Fibroblast of skin of scalp (primary cell): ENCODE measurements at regions not wholly inside any gene's neighbourhood (a gene's known extent, or its start where the extent isn't known, plus 50 kb on each side); places are given as distances from the start of the nearest gene placed in this dataset.

ENCODE experiments used
- DNase-seq: peaks from one replicate; pipeline ENCODE4 v3.0.0-alpha.2; 2013

- no peak for DNase-seq
These were observed 156.6 kb downstream of the ANKRD50 start for GRCh38 chr4:124555959-124556358.

DNA sequence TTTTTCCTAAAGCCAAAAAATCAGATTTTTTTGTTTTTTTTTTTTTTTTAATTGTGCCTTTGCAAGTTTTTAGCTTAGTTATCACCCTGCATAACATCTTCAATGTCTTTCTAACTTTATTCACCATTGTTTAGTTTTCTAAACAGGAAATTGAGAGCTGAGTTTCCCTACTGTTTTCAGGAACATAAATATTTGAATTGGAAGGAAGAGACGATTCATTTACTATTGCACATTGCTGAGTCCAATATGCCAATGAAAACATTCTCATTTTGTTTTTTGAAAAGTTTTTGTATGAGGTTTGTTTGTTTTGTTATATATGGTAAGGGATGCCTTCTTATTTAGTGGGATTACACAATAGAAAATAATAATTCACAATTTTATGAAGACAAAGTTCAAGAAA is 148.4 kb downstream of the ANKRD50 start:
- no peak for DNase-seq

DNA sequence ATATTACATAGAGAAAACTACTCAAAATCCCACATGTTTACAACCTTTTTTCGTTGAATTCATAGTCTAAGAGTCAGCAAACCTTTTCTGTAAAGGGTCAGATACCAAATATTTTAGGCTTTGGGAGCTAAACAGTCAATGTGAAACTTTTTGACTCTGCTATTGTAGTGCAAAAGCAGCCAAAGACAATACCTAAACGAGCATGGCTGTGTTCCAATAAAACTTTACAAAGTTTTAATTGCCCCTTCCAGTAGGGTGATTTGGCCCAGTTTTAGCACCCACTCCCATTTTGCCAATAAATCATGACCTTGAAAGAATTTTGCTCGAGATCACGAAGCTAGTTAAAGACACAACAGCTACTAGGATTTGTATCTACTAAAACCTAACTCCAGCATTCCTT is 147.2 kb downstream of the ANKRD50 start:
- DNase-seq: no peak

DNA sequence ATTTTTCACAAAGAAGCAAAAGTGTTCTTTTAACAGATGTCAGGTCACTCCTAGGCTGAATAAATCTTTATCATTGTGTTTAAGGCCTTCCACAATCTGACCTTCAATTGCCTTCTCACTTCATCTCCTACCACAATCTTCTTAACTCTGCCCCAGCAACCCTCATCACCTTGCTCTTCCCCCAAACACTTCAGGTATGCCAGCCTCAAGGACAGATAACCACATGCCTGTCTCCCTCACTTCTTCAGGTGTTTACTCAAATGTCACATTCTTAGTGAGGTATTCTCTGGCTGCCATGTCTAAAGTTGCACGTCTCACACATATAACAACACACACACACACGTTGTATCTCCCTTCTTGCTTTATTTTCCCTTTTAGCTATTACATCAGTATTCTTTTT is 146.5 kb downstream of the ANKRD50 start:
- DNase-seq: no peak

DNA sequence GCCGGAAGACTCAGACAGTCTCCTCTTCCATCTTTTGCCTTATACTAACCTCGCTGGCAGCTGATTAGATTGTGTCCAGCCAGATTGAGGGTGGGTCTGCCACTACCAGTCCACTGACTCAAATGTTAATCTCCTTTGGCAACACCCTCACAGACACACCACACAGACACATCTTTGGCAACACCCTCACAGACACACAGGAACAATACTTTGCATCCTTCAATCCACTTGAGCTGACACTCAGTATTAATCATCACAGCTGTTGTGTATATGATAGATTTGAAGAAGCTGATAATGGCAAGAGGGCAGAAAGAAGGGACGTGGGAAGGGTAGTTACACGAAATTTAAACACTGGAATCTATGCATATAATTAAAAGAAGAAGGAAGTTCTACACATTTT is 139.5 kb downstream of the ANKRD50 start:
- DNase-seq: no peak

- no peak for DNase-seq
These were observed 132.6 kb downstream of the ANKRD50 start for GRCh38 chr4:124579896-124580295.

DNA sequence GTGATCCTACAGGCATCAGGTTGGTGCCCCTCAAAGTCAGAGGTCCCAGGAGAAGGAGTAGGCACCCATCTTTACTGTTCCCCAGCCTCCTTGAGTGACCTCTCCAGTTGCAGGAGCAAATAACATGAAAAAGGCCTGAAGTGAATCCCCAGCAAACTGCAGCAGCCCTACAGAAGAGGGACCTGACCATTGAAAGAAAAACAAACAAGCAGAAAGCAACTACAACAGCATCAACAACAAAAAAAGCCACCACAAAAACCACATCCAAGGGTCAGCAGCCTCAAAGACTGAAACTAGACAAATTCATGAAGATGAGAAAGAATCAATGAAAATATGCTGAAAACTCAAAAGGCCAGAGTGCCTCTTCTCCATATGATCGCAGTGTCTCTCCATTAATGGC is 128.7 kb downstream of the ANKRD50 start:
- DNase-seq: no peak

DNA sequence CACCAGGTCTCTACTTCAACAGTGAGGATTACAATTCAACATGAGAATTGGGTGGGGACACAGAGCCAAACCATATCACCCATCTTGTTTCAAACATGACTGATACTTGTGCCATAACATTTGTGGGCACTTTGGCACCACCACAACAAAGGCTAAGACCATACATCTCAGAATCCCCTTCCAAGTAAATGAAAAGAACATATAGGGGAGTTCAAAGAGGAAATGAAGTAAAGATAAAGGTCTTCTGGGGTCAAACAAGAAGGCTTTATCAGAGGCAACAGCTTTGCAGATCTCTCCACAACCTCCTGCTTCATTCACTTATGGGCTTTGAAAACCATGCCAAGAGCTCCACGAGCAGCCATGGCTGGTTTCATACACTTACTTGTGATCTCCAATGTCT is 122.7 kb downstream of the ANKRD50 start:
- no peak for DNase-seq

- DNase-seq: no peak
These were observed 122.1 kb downstream of the ANKRD50 start for GRCh38 chr4:124590480-124590879.

DNA sequence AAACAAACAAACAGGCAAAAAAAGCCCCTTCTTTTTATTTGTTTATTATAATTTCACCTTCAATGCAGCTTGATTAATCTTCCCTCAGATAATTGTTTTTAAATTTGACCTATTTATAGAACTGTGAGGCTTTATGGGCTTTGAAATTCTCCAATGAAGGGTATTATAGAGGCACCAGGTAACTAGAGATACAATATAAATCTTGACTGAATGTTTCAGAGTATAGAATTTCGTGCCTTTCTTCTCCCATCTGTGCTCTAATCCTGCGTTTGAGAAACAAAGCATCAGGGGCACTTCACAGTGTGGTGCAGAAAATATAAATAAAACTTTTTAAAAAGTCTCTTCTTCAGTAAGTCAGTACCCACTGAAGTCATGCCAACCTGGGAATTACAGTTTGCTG is 120.9 kb downstream of the ANKRD50 start:
- no peak for DNase-seq

GRCh38 chr4:124593494-124593893 is 119.0 kb downstream of the ANKRD50 start:
- DNase-seq: no peak

GRCh38 chr4:124594945-124595344 is 117.6 kb downstream of the ANKRD50 start:
- no peak for DNase-seq

GRCh38 chr4:124596816-124597215 is 115.7 kb downstream of the ANKRD50 start:
- no peak for DNase-seq

- DNase-seq: no peak
These were observed 102.3 kb downstream of the ANKRD50 start for GRCh38 chr4:124610211-124610610.
